ENCODE measurements at regions not wholly inside any gene's neighbourhood (a gene's known extent, or its start where the extent isn't known, plus 50 kb on each side); places are given as distances from the start of the nearest gene placed in this dataset.

DNA sequence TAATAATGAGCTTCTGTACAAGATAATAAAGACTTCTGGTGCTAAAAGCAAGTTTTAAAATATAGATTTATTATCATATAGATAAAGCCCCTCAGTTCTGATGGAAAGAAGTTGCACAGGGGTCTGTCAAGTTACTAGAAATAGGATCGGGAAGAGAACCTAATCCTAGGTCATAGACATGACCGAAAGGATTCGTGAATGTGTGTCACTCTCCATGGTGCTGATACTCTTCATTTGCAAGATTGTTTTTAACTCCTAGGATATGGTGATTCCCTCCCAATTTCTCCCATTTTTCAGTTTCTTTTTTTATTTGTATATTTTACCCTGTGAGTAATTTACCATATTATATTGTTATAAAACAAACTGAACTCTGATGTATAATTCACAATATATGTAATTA is 58.9 kb upstream of the CTNNA2 start:
- Mint-ChIP-seq H3K4me3 (no peak overlapping the region), H3K9me3 (no peaks in the 10 kb centered on the region), H3K36me3 (ENCODE audit: low read depth) (no peaks in the 10 kb centered on the region), H3K27me3 (ENCODE audit: low read depth) (no peaks in the 10 kb centered on the region), H3K27ac (no peak overlapping the region), H3K4me1 (ENCODE audit: low read depth) (no peaks in the 10 kb centered on the region)
- CTCF ChIA-PET = no interaction called here
- intact Hi-C loops (cut with micrococcal nuclease) = no loop called here
- no peak for DNase-seq

DNA sequence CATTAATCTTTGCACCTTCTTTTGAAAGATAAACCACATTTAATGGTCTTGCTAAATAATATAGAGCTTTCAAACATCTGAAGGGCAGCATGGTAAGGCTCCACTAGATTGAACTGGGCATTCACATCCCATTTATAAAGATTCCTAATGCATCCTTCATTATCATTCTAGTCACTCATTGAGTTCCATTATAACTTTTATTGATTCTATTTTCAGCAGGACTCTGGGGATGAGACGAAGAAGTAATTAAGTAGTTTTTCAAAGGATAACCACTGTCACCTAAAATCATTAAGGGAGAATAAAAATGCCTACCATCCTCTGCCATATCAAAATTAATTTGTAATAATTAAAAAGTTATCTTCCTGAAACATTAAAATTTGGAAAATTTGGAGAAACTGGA is 60.2 kb upstream of the CTNNA2 start:
- Mint-ChIP-seq H3K36me3 (ENCODE audit: low read depth) (no peaks in the 10 kb centered on the region), H3K27me3 (ENCODE audit: low read depth) (no peaks in the 10 kb centered on the region), H3K4me3 (no peak overlapping the region), H3K4me1 (ENCODE audit: low read depth) (no peaks in the 10 kb centered on the region), H3K27ac (no peak overlapping the region), H3K9me3 (peaks cover 1% of the 10 kb centered on the region)
- intact Hi-C loops (cut with micrococcal nuclease) = no loop called here
- no peak for DNase-seq
- CTCF ChIA-PET = no interaction called here

DNA sequence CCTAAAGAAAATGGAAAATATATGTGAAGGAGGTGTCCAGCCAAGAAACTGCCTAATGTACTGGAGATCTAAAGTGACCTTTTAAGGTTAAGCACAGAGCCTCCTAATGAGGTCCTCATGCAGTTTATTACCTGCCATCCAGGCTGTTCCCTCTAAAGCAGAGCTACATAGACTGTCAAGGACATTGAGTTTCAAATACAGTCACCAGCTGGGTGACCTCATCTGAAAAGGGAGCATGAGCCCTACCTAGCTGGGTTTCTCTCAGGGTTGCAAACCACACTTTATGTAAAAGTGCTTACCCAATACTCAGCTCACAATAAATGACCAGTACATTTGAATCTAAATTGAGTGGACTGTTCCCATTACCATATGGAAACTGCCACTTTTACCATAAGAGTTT is 65.4 kb upstream of the CTNNA2 start:
- DNase-seq = no peak
- peaks cover 6% of the 10 kb centered on the region for H3K9me3 Mint-ChIP-seq
- H3K4me1 Mint-ChIP-seq (ENCODE audit: low read depth) = no peaks in the 10 kb centered on the region
- intact Hi-C loops (cut with micrococcal nuclease) = no loop called here
- H3K27ac Mint-ChIP-seq = no peak overlapping the region
- H3K27me3 Mint-ChIP-seq (ENCODE audit: low read depth) = no peaks in the 10 kb centered on the region
- no peak overlapping the region for H3K4me3 Mint-ChIP-seq
- H3K36me3 Mint-ChIP-seq (ENCODE audit: low read depth) = no peaks in the 10 kb centered on the region
- CTCF ChIA-PET = no interaction called here

GRCh38 chr2:79446313-79446712 is 66.5 kb upstream of the CTNNA2 start:
- H3K36me3 Mint-ChIP-seq (ENCODE audit: low read depth) = no peaks in the 10 kb centered on the region
- CTCF ChIA-PET = no interaction called here
- no peak overlapping the region for H3K4me3 Mint-ChIP-seq
- H3K27me3 Mint-ChIP-seq (ENCODE audit: low read depth) = no peaks in the 10 kb centered on the region
- H3K9me3 Mint-ChIP-seq = peaks cover 11% of the 10 kb centered on the region
- H3K4me1 Mint-ChIP-seq (ENCODE audit: low read depth) = no peaks in the 10 kb centered on the region
- intact Hi-C loops (cut with micrococcal nuclease) = no loop called here
- DNase-seq = no peak
- no peak overlapping the region for H3K27ac Mint-ChIP-seq

DNA sequence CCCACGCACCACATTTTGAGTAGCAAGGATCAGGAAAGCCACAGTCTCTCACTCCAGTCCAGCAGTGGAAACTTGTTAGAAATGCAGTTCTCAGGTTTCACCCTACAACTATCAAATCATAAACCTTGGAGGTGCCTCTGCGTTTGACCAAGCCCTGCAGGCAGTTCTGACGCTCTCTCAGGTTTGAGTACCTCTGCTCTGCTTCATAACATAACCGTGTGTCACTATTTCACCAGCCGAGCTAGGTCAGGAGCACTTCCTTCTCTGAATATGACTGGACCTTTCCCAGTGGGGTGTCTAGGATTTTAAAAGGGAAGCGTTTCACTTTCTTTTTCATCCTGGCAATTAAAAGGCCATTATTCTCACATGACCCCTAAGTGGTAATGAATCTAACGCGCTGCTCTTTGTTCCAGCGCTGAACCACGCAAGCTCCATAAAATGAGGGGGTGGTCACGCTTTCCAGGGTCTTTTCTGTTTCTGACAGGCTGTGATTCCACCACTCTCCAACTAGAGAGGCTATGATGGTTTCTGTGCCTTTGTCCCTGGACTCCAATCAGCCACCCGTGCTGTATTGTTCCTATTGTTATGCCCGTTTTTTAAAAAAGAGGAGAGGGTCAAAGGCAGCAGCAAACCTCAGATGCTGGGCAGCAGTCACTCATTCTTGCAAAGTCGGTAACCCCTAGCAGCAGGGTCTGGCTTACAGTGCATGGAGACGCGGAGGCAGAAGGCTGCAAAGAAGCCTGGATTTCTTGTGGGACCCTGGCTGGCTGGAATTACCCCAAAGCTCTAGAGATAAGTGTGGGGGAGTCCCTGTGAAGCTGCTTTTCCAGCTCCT is 75.2 kb upstream of the CTNNA2 start:
- no peak overlapping the region for H3K4me3 Mint-ChIP-seq
- intact Hi-C loops (cut with micrococcal nuclease) = no loop called here
- DNase-seq = no peak
- H3K27me3 Mint-ChIP-seq (ENCODE audit: low read depth) = no peaks in the 10 kb centered on the region
- CTCF ChIA-PET = no interaction called here
- H3K27ac Mint-ChIP-seq = no peak overlapping the region
- H3K4me1 Mint-ChIP-seq (ENCODE audit: low read depth) = no peaks in the 10 kb centered on the region
- H3K9me3 Mint-ChIP-seq = peaks cover 5% of the 10 kb centered on the region
- no peaks in the 10 kb centered on the region for H3K36me3 Mint-ChIP-seq (ENCODE audit: low read depth)

- DNase-seq = no peak
- Mint-ChIP-seq H3K27me3 (ENCODE audit: low read depth) (no peaks in the 10 kb centered on the region), H3K27ac (no peak overlapping the region), H3K4me1 (ENCODE audit: low read depth) (no peaks in the 10 kb centered on the region), H3K9me3 (peaks cover 1% of the 10 kb centered on the region), H3K4me3 (no peak overlapping the region), H3K36me3 (ENCODE audit: low read depth) (no peaks in the 10 kb centered on the region)
- CTCF ChIA-PET = no interaction called here
- intact Hi-C loops (cut with micrococcal nuclease) = no loop called here
These were observed 78.5 kb upstream of the CTNNA2 start for GRCh38 chr2:79434362-79434761.

GRCh38 chr2:79432731-79433146 is 80.1 kb upstream of the CTNNA2 start:
- H3K27me3 Mint-ChIP-seq (ENCODE audit: low read depth) = no peaks in the 10 kb centered on the region
- no peak overlapping the region for H3K4me3 Mint-ChIP-seq
- CTCF ChIA-PET = no interaction called here
- intact Hi-C loops (cut with micrococcal nuclease) = no loop called here
- H3K27ac Mint-ChIP-seq = no peak overlapping the region
- H3K9me3 Mint-ChIP-seq = peaks cover 2% of the 10 kb centered on the region
- H3K36me3 Mint-ChIP-seq (ENCODE audit: low read depth) = no peaks in the 10 kb centered on the region
- no peaks in the 10 kb centered on the region for H3K4me1 Mint-ChIP-seq (ENCODE audit: low read depth)
- no peak for DNase-seq

DNA sequence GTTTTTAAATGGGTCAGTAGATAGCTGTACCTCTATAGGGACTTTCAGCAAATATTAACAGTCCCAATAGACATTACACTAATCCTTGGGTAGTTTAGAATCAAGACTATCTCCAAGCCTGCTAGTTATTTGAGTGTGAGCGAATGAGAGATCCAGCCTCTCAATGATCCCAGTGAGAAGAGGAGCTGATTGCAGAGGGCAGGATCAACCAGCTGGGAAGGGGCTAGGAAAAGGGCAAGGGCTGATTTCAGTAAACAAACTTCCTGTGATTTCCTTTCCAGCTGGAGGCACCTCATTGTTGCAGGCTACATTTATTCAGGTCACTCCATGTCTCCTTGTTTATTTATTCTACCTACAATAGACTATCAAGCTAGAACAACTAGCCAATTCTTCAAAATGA is 84.1 kb upstream of the CTNNA2 start:
- intact Hi-C loops (cut with micrococcal nuclease) = no loop called here
- H3K36me3 Mint-ChIP-seq (ENCODE audit: low read depth) = no peaks in the 10 kb centered on the region
- H3K27me3 Mint-ChIP-seq (ENCODE audit: low read depth) = no peaks in the 10 kb centered on the region
- peaks cover 2% of the 10 kb centered on the region for H3K9me3 Mint-ChIP-seq
- H3K4me1 Mint-ChIP-seq (ENCODE audit: low read depth) = no peaks in the 10 kb centered on the region
- no peak for DNase-seq
- CTCF ChIA-PET = no interaction called here
- no peak overlapping the region for H3K27ac Mint-ChIP-seq
- H3K4me3 Mint-ChIP-seq = no peak overlapping the region

DNA sequence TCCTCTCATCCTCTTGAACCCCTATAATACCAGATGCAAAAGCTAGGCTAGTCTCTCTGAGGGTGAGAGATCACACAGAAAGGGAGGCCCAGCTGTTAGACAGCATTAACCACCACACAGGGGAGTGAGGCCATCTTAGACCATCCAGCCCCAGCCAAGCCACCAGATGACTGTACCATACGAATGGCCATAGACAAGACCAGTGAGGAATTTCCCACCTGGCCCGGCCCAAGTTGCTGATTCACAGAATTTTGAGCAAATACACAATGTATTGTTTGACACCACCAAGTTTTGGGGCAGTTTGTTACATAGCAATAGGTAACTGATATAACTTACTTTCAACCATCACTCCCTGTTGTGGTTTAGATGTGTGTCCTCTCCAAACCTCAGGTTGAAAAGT is 98.2 kb upstream of the CTNNA2 start:
- Mint-ChIP-seq H3K9me3 (peaks cover 8% of the 10 kb centered on the region), H3K27me3 (ENCODE audit: low read depth) (no peaks in the 10 kb centered on the region), H3K36me3 (ENCODE audit: low read depth) (no peaks in the 10 kb centered on the region), H3K4me1 (ENCODE audit: low read depth) (no peaks in the 10 kb centered on the region), H3K4me3 (no peak overlapping the region), H3K27ac (no peak overlapping the region)
- CTCF ChIA-PET = no interaction called here
- no peak for DNase-seq
- intact Hi-C loops (cut with micrococcal nuclease) = no loop called here

DNA sequence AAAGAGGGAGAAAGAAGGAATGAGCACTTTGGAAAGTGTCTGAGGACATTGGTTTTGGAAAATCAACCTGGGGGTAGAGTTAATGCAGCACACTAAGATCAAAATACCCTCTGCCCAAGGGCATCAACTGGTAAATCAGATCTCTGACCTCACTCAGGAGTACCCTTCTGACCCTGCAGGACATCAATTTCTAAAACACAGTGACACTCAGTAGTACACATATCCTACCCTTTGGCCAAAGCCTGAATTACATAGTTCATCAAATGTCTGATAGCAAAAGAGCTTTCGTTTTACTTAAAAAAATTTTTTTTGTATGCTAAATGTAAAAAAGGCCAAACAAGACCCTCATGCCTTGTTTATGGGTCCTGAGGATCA is 118.4 kb upstream of the CTNNA2 start:
- Mint-ChIP-seq H3K36me3 (ENCODE audit: low read depth) (no peaks in the 10 kb centered on the region), H3K27ac (no peak overlapping the region), H3K9me3 (peaks cover 4% of the 10 kb centered on the region), H3K4me1 (ENCODE audit: low read depth) (no peaks in the 10 kb centered on the region), H3K27me3 (ENCODE audit: low read depth) (no peaks in the 10 kb centered on the region), H3K4me3 (no peak overlapping the region)
- intact Hi-C loops (cut with micrococcal nuclease) = no loop called here
- CTCF ChIA-PET = no interaction called here
- no peak for DNase-seq

DNA sequence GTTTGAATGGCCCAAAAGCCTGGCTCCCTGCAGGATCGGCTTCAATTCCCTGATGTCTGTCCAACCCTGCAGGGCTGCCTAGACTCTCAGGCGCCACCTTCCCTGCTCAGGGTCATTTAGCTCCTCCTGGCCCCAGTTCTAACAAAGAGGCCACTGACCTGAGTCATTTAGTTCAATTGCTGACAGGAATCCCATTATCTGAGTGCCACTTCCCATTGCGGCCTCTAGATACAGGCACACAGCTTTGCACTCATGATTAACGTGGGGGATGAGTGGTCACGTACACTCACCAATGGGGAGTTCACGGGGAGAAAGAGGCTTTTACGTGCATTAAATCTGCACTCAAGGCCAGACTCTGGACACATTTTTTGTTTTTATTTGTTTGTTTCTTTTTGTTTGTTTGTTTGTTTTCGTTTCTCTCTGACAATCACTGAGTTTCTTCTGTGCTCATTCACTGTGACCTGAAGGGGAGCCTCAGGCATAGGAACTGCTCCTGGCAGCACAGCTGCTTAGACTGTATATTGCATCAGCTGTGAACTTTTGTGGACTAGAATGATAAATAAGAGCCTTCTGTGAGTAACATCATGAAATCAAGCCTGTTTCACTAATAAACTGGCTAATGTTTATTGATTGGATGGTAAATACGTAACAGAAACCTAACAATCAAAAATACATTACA is 118.9 kb upstream of the CTNNA2 start:
- Mint-ChIP-seq H3K9me3 (peaks cover 4% of the 10 kb centered on the region), H3K4me3 (no peak overlapping the region), H3K27me3 (ENCODE audit: low read depth) (no peaks in the 10 kb centered on the region), H3K36me3 (ENCODE audit: low read depth) (no peaks in the 10 kb centered on the region), H3K27ac (no peak overlapping the region), H3K4me1 (ENCODE audit: low read depth) (no peaks in the 10 kb centered on the region)
- no peak for DNase-seq
- CTCF ChIA-PET = no interaction called here
- intact Hi-C loops (cut with micrococcal nuclease) = no loop called here

DNA sequence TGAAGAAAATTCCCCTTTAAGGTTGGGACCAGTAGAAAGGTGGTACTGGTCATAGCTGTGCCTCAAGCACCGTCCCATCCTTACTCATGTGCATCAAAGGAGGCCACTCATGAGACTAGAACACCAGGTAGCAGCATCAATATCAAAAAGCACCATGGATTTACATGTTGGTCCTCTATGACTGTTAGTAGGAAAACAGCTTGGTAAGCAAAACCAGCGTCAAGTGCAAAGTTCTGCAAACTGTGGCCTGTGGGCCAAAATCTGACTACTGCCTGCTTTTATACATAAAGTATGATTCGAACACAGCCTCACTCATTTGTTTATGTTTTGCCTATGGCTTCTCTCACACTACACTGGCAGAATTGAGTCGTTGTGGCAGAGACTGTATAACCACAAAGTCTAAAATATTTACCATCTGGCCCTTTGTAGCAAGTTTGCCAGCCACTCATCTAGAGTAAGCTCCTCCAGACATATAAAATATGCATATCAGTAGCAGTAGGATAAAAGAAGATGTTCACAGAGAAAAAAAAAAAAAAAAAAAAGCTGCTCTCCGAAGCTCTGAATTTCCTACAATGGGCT is 119.7 kb upstream of the CTNNA2 start:
- no peak for DNase-seq
- Mint-ChIP-seq H3K27ac (no peak overlapping the region), H3K27me3 (ENCODE audit: low read depth) (no peaks in the 10 kb centered on the region), H3K4me3 (no peak overlapping the region), H3K9me3 (peaks cover 4% of the 10 kb centered on the region), H3K4me1 (ENCODE audit: low read depth) (no peaks in the 10 kb centered on the region), H3K36me3 (ENCODE audit: low read depth) (no peaks in the 10 kb centered on the region)
- intact Hi-C loops (cut with micrococcal nuclease) = no loop called here
- CTCF ChIA-PET = no interaction called here

- no peak for DNase-seq
- H3K27ac Mint-ChIP-seq = no peak overlapping the region
- H3K4me1 Mint-ChIP-seq (ENCODE audit: low read depth) = no peaks in the 10 kb centered on the region
- CTCF ChIA-PET = no interaction called here
- H3K36me3 Mint-ChIP-seq (ENCODE audit: low read depth) = no peaks in the 10 kb centered on the region
- H3K9me3 Mint-ChIP-seq = peaks cover 6% of the 10 kb centered on the region
- intact Hi-C loops (cut with micrococcal nuclease) = no loop called here
- H3K27me3 Mint-ChIP-seq (ENCODE audit: low read depth) = no peaks in the 10 kb centered on the region
- no peak overlapping the region for H3K4me3 Mint-ChIP-seq
These were observed 123.4 kb upstream of the CTNNA2 start for GRCh38 chr2:79389481-79389880.

All from activated naive CD4-positive, alpha-beta T cell treated with anti-CD3 and anti-CD28 coated beads for 36 hours (primary cell).